ENCODE measurements at regions not wholly inside any gene's neighbourhood (a gene's known extent, or its start where the extent isn't known, plus 50 kb on each side); places are given as distances from the start of the nearest gene placed in this dataset.

- DNase-seq (ENCODE audit: low read depth), result no peak
- TF ChIP-seq, protein P1, sequence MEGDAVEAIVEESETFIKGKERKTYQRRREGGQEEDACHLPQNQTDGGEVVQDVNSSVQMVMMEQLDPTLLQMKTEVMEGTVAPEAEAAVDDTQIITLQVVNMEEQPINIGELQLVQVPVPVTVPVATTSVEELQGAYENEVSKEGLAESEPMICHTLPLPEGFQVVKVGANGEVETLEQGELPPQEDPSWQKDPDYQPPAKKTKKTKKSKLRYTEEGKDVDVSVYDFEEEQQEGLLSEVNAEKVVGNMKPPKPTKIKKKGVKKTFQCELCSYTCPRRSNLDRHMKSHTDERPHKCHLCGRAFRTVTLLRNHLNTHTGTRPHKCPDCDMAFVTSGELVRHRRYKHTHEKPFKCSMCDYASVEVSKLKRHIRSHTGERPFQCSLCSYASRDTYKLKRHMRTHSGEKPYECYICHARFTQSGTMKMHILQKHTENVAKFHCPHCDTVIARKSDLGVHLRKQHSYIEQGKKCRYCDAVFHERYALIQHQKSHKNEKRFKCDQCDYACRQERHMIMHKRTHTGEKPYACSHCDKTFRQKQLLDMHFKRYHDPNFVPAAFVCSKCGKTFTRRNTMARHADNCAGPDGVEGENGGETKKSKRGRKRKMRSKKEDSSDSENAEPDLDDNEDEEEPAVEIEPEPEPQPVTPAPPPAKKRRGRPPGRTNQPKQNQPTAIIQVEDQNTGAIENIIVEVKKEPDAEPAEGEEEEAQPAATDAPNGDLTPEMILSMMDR (conservative IDR thresholded peaks at IDR 0.05; ENCODE audit: low read depth, low read length), result no peak
- H3K4me3 ChIP-seq (ENCODE audit: low read depth, low read length), result no peak overlapping the region
Measured at GRCh38 chr6:44029444-44030185, 97.6 kb downstream of the MRPL14 start.

- TF ChIP-seq, protein P1 (conservative IDR thresholded peaks at IDR 0.05; ENCODE audit: low read depth, low read length), result peak; percentile 19
Measured at GRCh38 chr6:44028789-44029310, 98.4 kb downstream of the MRPL14 start.

GRCh38 chr6:44025226-44025625, 102.0 kb downstream of the MRPL14 start:
- TF ChIP-seq, protein P1 (conservative IDR thresholded peaks at IDR 0.05; ENCODE audit: low read depth, low read length), result no peak
- DNase-seq (ENCODE audit: low read depth), result no peak
- H3K4me3 ChIP-seq (ENCODE audit: low read depth, low read length), result no peak overlapping the region

More at GRCh38 chr6:44028789-44029310, 98.4 kb downstream of the MRPL14 start:
- no peak for DNase-seq (ENCODE audit: low read depth)
- no peak overlapping the region for H3K4me3 ChIP-seq (ENCODE audit: low read depth, low read length)

GRCh38 chr6:44024574-44025219, 102.6 kb downstream of the MRPL14 start:
- no peak overlapping the region for H3K4me3 ChIP-seq (ENCODE audit: low read depth, low read length)
- TF ChIP-seq, protein P1 (conservative IDR thresholded peaks at IDR 0.05; ENCODE audit: low read depth, low read length), result no peak
- DNase-seq (ENCODE audit: low read depth), result no peak

DNA sequence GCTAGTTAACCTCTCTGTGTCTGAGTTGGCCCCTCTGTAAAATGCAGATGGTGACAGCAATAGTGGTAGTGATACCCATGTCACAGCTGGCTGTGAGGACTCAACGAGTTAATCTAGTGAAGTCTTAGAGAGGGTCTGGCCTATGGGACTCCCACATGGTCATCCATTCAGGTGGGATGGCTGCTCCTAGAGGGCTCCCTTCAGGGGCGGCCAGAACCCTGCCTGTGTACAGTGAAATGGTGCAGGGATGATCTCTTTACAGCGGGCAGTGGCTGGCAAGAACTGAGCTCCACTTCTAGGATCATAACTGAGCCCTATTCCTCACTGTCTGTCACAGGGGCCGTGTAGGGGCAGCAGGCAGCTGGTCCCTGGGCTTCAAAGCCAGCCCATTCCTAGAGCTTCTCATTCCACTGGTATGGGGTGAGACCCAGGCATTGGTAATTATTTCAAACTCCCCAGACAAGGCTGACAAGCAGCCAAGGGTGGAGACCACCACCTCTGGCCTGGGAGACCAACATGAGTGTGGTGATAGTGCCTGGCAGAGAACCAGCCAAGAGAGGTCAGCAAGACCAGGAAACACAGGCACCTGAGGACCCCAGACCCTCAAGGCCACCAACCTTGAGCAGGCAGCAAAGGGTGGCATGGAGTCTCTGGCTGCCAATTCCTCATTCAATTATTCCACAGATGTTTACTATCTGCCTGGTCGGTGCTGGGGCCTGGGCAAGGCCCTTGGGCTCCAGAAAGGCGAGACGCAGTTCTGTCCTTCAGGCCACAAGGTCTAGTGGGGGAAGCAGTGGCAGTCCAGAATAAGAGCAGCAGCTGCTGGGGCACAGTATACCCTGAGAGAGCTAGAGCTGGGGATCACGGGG, 103.4 kb downstream of the MRPL14 start:
- H3K4me3 ChIP-seq (ENCODE audit: low read depth, low read length), result no peak overlapping the region
- DNase-seq (ENCODE audit: low read depth), result no peak
- TF ChIP-seq, protein P1 (conservative IDR thresholded peaks at IDR 0.05; ENCODE audit: low read depth, low read length), result no peak

- no peak for DNase-seq (ENCODE audit: low read depth)
- TF ChIP-seq, protein P1 (conservative IDR thresholded peaks at IDR 0.05; ENCODE audit: low read depth, low read length), result no peak
- H3K4me3 ChIP-seq (ENCODE audit: low read depth, low read length), result no peak overlapping the region
Measured at GRCh38 chr6:44022671-44023352, 104.4 kb downstream of the MRPL14 start.
